Activated CD4-positive, alpha-beta T cell treated with anti-CD3 and anti-CD28 coated beads, Interleukin-2, amount 10 ng/mL, durations not matched to agents 7 days and 5 days (primary cell): ENCODE measurements at regions not wholly inside any gene's neighbourhood (a gene's known extent, or its start where the extent isn't known, plus 50 kb on each side); places are given as distances from the start of the nearest gene placed in this dataset.
"Not testable (repeated sequence)": the region's sequence is repeated elsewhere in the genome, so short reads cannot be mapped to it uniquely, and the experiment has no call there.

Source experiments
- CTCF ChIA-PET: fragments of 350-600 bp; sonication (Branson Sonifier 250); formaldehyde crosslinking; loops from one replicate; lab custom pipeline; 2021; ENCODE audit warnings: antibody characterized with exemption; lab: Charles Lee
- POLR2A ChIA-PET: fragments of 350-600 bp; sonication (Branson Sonifier 250); formaldehyde crosslinking; loops from one replicate; lab custom pipeline; 2021; ENCODE audit warnings: antibody characterized with exemption; lab: Charles Lee
- DNase-seq: peaks from one replicate; pipeline ENCODE4 v3.0.0-alpha.2; 2020
- H3K27ac Mint-ChIP-seq: one replicate; pipeline ENCODE4 v1.8.0; 2021; ENCODE audit warnings: mild to moderate bottlenecking, moderate library complexity, mixed read lengths
- H3K27me3 Mint-ChIP-seq: one replicate; pipeline ENCODE4 v1.8.0; 2021; ENCODE audit warnings: mixed read lengths
- H3K36me3 Mint-ChIP-seq: one replicate; pipeline ENCODE4 v1.8.0; 2021; ENCODE audit warnings: low read depth, mixed read lengths
- H3K4me1 Mint-ChIP-seq: one replicate; pipeline ENCODE4 v1.8.0; 2021; ENCODE audit warnings: mixed read lengths
- H3K4me3 Mint-ChIP-seq: one replicate; pipeline ENCODE4 v1.8.0; 2021; ENCODE audit warnings: mild to moderate bottlenecking, moderate library complexity, mixed read lengths
- H3K9me3 Mint-ChIP-seq: one replicate; pipeline ENCODE4 v1.8.0; 2021; ENCODE audit warnings: mixed read lengths

- Mint-ChIP-seq H3K27me3 (no peaks in the 10 kb centered on the region), H3K9me3 (no peaks in the 10 kb centered on the region), H3K4me3 (no peak overlapping the region), H3K4me1 (no peaks in the 10 kb centered on the region), H3K27ac (no peak overlapping the region), H3K36me3 (no peaks in the 10 kb centered on the region)
- ChIA-PET POLR2A (no interaction called here), CTCF (no interaction called here)
- no peak for DNase-seq
Observed at GRCh38 chr11:16554361-16554760, 184.1 kb upstream of the C11orf58 start.

GRCh38 chr11:16547879-16548278 is 190.6 kb upstream of the C11orf58 start:
- no peak overlapping the region for H3K4me3 Mint-ChIP-seq
- DNase-seq: no peak
- CTCF ChIA-PET: no interaction called here
- POLR2A ChIA-PET: no interaction called here
- no peaks in the 10 kb centered on the region for H3K9me3 Mint-ChIP-seq
- no peaks in the 10 kb centered on the region for H3K27me3 Mint-ChIP-seq
- H3K36me3 Mint-ChIP-seq: no peaks in the 10 kb centered on the region
- no peak overlapping the region for H3K27ac Mint-ChIP-seq
- no peaks in the 10 kb centered on the region for H3K4me1 Mint-ChIP-seq

DNA sequence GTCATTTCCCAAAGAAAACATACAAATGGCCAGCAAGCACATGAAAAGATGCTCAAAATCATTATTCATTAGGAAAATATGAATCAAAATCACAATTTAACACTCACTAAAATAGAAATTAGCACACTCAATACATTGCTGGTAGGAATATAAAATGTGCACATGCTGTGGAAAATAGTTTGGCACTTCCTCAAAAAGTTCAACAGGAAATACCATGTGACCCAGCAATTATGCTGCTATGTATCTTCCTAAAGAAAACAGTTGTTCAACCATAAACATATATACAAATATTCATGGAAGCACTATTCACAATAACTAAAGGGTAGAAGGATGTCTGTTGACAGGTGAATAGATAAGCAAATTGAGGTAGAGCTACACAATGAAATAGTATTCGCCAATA is 187.3 kb upstream of the SOX6 start:
- CTCF ChIA-PET: no interaction called here
- Mint-ChIP-seq H3K9me3 (no peaks in the 10 kb centered on the region), H3K36me3 (no peaks in the 10 kb centered on the region), H3K4me3 (no peak overlapping the region), H3K4me1 (no peaks in the 10 kb centered on the region), H3K27ac (no peak overlapping the region), H3K27me3 (no peaks in the 10 kb centered on the region)
- DNase-seq: no peak
- POLR2A ChIA-PET: no interaction called here

DNA sequence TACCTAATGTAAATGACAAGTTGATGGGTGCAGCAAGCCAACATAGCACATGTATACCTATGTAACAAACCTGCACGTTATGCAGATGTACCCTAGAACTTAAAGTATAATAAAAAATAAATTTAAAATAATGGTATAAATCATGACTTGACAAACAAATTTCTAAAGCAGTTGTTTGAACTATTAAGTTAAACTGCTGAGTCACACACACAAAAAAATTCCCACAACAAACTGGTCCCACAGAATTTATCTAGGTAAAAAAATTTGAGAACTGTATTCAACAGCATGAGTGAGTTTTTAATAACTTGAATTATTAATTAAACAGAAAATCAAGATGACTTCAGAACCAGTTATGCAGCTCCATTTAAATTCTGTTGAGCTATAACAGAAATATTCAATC is 186.0 kb upstream of the SOX6 start:
- Mint-ChIP-seq H3K36me3 (no peaks in the 10 kb centered on the region), H3K27me3 (no peaks in the 10 kb centered on the region), H3K9me3 (no peaks in the 10 kb centered on the region), H3K4me1 (no peaks in the 10 kb centered on the region), H3K27ac (no peak overlapping the region), H3K4me3 (no peak overlapping the region)
- CTCF ChIA-PET: no interaction called here
- no peak for DNase-seq
- POLR2A ChIA-PET: no interaction called here

DNA sequence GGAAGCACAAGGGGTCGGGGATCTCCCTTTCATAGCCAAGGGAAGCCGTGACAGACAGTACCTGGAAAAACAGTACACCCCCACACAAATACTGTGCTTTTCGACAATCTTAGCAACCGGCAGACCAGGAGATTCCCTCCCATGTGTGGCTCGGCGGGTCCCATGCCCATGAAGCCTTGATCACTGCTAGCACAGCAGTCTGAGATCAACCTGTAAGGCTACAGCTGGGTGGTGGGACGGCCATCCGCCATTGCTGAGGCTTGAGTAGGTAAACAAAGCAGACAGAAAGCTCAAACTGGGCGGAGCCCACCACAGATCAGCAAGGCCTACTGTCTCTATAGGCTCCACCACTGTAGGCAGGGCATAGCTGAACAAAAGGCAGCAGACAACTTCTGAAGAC is 180.2 kb upstream of the SOX6 start:
- ChIA-PET CTCF (no interaction called here), POLR2A (no interaction called here)
- H3K36me3 Mint-ChIP-seq: no peaks in the 10 kb centered on the region
- DNase-seq: no peak
- no peaks in the 10 kb centered on the region for H3K9me3 Mint-ChIP-seq
- H3K4me3 Mint-ChIP-seq: no peak overlapping the region
- no peaks in the 10 kb centered on the region for H3K27me3 Mint-ChIP-seq
- H3K27ac Mint-ChIP-seq: no peak overlapping the region
- no peaks in the 10 kb centered on the region for H3K4me1 Mint-ChIP-seq

DNA sequence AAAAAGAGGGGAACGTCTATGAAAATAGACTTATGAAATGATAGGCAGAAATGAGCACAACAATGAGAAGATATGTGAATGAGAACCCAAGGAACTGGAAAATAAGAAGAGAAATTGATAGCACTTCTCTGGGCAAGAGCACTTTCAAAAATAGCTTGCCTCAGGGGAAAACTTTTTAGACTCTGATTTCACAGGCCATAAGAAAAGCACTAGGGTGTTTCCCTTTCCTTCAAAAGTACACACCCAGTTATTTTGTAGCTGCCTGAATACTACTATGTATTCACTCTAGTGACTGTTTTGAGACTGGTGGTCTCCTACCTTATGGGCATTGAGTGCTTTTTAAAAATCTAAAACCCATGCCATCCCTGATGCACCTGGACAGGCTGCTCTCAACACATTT is 172.3 kb upstream of the SOX6 start:
- Mint-ChIP-seq H3K27me3 (no peaks in the 10 kb centered on the region), H3K27ac (no peak overlapping the region), H3K9me3 (no peaks in the 10 kb centered on the region), H3K36me3 (no peaks in the 10 kb centered on the region), H3K4me1 (no peaks in the 10 kb centered on the region), H3K4me3 (no peak overlapping the region)
- no peak for DNase-seq
- ChIA-PET CTCF (no interaction called here), POLR2A (no interaction called here)

DNA sequence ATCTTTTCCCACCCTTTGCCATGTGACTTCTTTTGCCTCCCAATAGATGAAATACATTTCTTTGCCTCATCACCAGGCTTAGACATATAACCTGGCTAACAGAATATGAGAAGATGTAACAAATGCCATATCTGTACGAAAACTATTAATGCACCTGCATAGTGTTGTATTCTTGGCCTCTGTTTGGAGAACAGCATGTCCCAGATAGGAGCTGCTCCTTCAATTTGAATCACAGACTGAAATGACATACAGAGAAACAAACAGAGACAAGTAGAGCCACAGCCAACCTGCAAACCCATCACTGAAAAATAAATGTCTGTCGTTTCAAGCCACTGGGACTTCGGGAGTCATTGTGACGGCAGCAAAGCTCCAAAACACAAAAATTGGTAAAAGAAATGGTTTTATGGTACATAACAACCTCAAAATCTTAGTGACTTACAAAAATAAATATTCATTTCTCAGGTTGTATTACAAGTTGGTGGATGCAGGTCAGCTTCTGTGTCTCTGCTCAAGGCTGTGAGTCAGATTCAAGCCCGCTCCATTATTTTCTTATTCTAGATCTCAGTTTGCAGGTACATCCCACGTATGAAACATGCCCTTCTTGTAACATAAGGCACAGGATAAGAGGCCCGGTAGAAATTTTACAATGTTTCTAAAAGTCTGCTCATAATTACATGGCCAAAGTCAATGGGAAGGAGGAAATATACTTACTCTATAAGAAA is 171.3 kb upstream of the SOX6 start:
- CTCF ChIA-PET: no interaction called here
- Mint-ChIP-seq H3K36me3 (no peaks in the 10 kb centered on the region), H3K27me3 (no peaks in the 10 kb centered on the region), H3K4me1 (no peaks in the 10 kb centered on the region), H3K4me3 (no peak overlapping the region), H3K27ac (no peak overlapping the region), H3K9me3 (no peaks in the 10 kb centered on the region)
- POLR2A ChIA-PET: no interaction called here
- no peak for DNase-seq

GRCh38 chr11:16526947-16527346 is 170.6 kb upstream of the SOX6 start:
- H3K4me3 Mint-ChIP-seq: no peak overlapping the region
- ChIA-PET POLR2A (no interaction called here), CTCF (no interaction called here)
- no peaks in the 10 kb centered on the region for H3K9me3 Mint-ChIP-seq
- H3K36me3 Mint-ChIP-seq: no peaks in the 10 kb centered on the region
- no peaks in the 10 kb centered on the region for H3K4me1 Mint-ChIP-seq
- DNase-seq: no peak
- no peak overlapping the region for H3K27ac Mint-ChIP-seq
- no peaks in the 10 kb centered on the region for H3K27me3 Mint-ChIP-seq

DNA sequence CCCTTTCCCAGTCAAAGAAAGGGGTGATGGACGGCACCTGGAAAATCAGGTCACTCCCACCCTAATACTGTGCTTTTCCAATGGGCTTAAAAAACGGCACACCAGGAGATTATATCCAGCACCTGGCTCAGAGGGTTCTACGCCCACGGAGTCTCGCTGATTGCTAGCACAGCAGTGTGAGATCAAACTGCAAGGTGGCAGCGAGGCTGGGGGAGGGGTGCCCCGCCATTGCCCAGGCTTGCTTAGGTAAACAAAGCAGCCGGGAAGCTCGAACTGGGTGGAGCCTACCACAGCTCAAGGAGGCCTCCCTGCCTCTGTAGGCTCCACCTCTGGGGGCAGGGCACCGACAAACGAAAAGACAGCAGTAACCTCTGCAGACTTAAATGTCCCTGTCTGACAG is 164.4 kb upstream of the SOX6 start:
- H3K9me3 Mint-ChIP-seq: peaks cover 10% of the 10 kb centered on the region
- H3K4me1 Mint-ChIP-seq, DNase-seq, H3K27me3 Mint-ChIP-seq, POLR2A ChIA-PET, H3K27ac Mint-ChIP-seq, CTCF ChIA-PET, H3K36me3 Mint-ChIP-seq, H3K4me3 Mint-ChIP-seq: not testable (repeated sequence)

- no peaks in the 10 kb centered on the region for H3K4me1 Mint-ChIP-seq
Observed at GRCh38 chr11:16512899-16513241, 156.5 kb upstream of the SOX6 start.

GRCh38 chr11:16512198-16512898 is 156.0 kb upstream of the SOX6 start:
- no peak overlapping the region for H3K27ac Mint-ChIP-seq
- H3K9me3 Mint-ChIP-seq: no peaks in the 10 kb centered on the region
- no peaks in the 10 kb centered on the region for H3K4me1 Mint-ChIP-seq
- no peak for DNase-seq
- POLR2A ChIA-PET: interaction anchor here (0.5 kb wide), 1 partner anchor 276 kb away, joined by 3 read pairs; no protein-coding TSS in a partner anchor
- H3K27me3 Mint-ChIP-seq: no peaks in the 10 kb centered on the region
- CTCF ChIA-PET: no interaction called here
- no peak overlapping the region for H3K4me3 Mint-ChIP-seq
- no peaks in the 10 kb centered on the region for H3K36me3 Mint-ChIP-seq

More at GRCh38 chr11:16512899-16513241, 156.5 kb upstream of the SOX6 start:
- CTCF ChIA-PET: no interaction called here
- DNase-seq: no peak
- Mint-ChIP-seq H3K9me3 (no peaks in the 10 kb centered on the region), H3K36me3 (no peaks in the 10 kb centered on the region), H3K4me3 (no peak overlapping the region), H3K27ac (no peak overlapping the region), H3K27me3 (no peaks in the 10 kb centered on the region)
- POLR2A ChIA-PET: no interaction called here

GRCh38 chr11:16511116-16512114 is 155.1 kb upstream of the SOX6 start:
- Mint-ChIP-seq H3K4me1 (no peaks in the 10 kb centered on the region), H3K27ac (no peak overlapping the region), H3K9me3 (peaks cover 6% of the 10 kb centered on the region), H3K27me3 (no peaks in the 10 kb centered on the region), H3K36me3 (no peaks in the 10 kb centered on the region), H3K4me3 (no peak overlapping the region)
- ChIA-PET POLR2A (interaction anchor here (0.5 kb wide), 1 partner anchor 275 kb away, joined by 3 read pairs; no protein-coding TSS in a partner anchor), CTCF (no interaction called here)
- DNase-seq: no peak

- POLR2A ChIA-PET: no interaction called here
- CTCF ChIA-PET: no interaction called here
- Mint-ChIP-seq H3K27me3 (no peaks in the 10 kb centered on the region), H3K4me3 (no peak overlapping the region), H3K9me3 (peaks cover 20% of the 10 kb centered on the region), H3K4me1 (no peaks in the 10 kb centered on the region), H3K36me3 (no peaks in the 10 kb centered on the region), H3K27ac (no peak overlapping the region)
- DNase-seq: no peak
Observed at GRCh38 chr11:16505481-16505880, 149.1 kb upstream of the SOX6 start.
